HepG2 (cell line): ENCODE measurements at regions not wholly inside any gene's neighbourhood (a gene's known extent, or its start where the extent isn't known, plus 50 kb on each side); places are given as distances from the start of the nearest gene placed in this dataset.

Source experiments
- ATAD3A ChIP-seq: sonication (generic); formaldehyde crosslinking; IDR thresholded peaks from 2 replicates; pipeline ENCODE4 v1.4.0; 2020; ENCODE audit warnings: missing genetic modification reagents
- ATRX ChIP-seq: sonication (generic); formaldehyde crosslinking; IDR thresholded peaks from 2 replicates; pipeline ENCODE4 v1.4.0; 2020; ENCODE audit warnings: missing genetic modification reagents, borderline replicate concordance
- CCAR2 ChIP-seq: fragments of 200-400 bp; formaldehyde crosslinking; optimal IDR thresholded peaks from 2 replicates; pipeline ENCODE3; 2018; ENCODE audit warnings: low read depth, mild to moderate bottlenecking, low read length, moderate library complexity
- FOXC1 ChIP-seq: sonication (generic); formaldehyde crosslinking; IDR thresholded peaks from 2 replicates; pipeline ENCODE4 v1.8.0; 2022; ENCODE audit warnings: mild to moderate bottlenecking, missing genetic modification reagents, borderline replicate concordance
- FOXK1 ChIP-seq: sonication (generic); formaldehyde crosslinking; IDR thresholded peaks from 2 replicates; pipeline ENCODE4 v1.4.0; 2020; ENCODE audit warnings: low read depth, missing genetic modification reagents, borderline replicate concordance
- GFI1 ChIP-seq: sonication (generic); formaldehyde crosslinking; IDR thresholded peaks from 2 replicates; pipeline ENCODE4 v1.5.0; 2020; ENCODE audit warnings: missing genetic modification reagents, mild to moderate bottlenecking, borderline replicate concordance
- KDM6A ChIP-seq: IDR thresholded peaks from 2 replicates; pipeline ENCODE4 v1.6.1; 2016; ENCODE audit warnings: low read depth
- MED8 ChIP-seq: sonication (generic); formaldehyde crosslinking; IDR thresholded peaks from 2 replicates; pipeline ENCODE4 v1.8.1; 2023; ENCODE audit warnings: mild to moderate bottlenecking, missing genetic modification reagents; ENCODE audit not compliant: insufficient replicate concordance
- NFE2 ChIP-seq: sonication (generic); formaldehyde crosslinking; IDR thresholded peaks from 2 replicates; pipeline ENCODE4 v1.4.0; 2020; ENCODE audit warnings: missing genetic modification reagents
- NFKBIZ ChIP-seq: IDR thresholded peaks from 2 replicates; pipeline ENCODE4 v1.6.1; 2018; ENCODE audit warnings: missing genetic modification reagents, missing compliant biosample characterization
- RFX3 ChIP-seq: IDR thresholded peaks from 2 replicates; pipeline ENCODE4 v1.6.1; 2016; ENCODE audit warnings: missing biosample characterization, missing genetic modification reagents
- SALL1 ChIP-seq: sonication (generic); formaldehyde crosslinking; IDR thresholded peaks from 2 replicates; pipeline ENCODE4 v1.8.0; 2022; ENCODE audit warnings: mild to moderate bottlenecking, missing genetic modification reagents
- SNAPC2 ChIP-seq: sonication (generic); formaldehyde crosslinking; IDR thresholded peaks from 2 replicates; pipeline ENCODE4 v1.8.1; 2022; ENCODE audit warnings: mild to moderate bottlenecking, missing genetic modification reagents
- STAG1 ChIP-seq: sonication (generic); formaldehyde crosslinking; IDR thresholded peaks from 2 replicates; pipeline ENCODE4 v1.4.0; 2020; ENCODE audit warnings: missing genetic modification reagents
- ZNF205 ChIP-seq: IDR thresholded peaks from 2 replicates; pipeline ENCODE4 v1.6.1; 2018; ENCODE audit warnings: missing biosample characterization, missing genetic modification reagents
- ZNF260 ChIP-seq: sonication (generic); formaldehyde crosslinking; IDR thresholded peaks from 2 replicates; pipeline ENCODE4 v1.4.0; 2020; ENCODE audit warnings: missing genetic modification reagents, low read depth, mild to moderate bottlenecking, borderline replicate concordance
- ZNF496 ChIP-seq: sonication (generic); formaldehyde crosslinking; IDR thresholded peaks from 2 replicates; pipeline ENCODE4 v1.8.1; 2023; ENCODE audit warnings: mild to moderate bottlenecking, moderate library complexity, missing genetic modification reagents; ENCODE audit not compliant: insufficient replicate concordance
- ZNF674 ChIP-seq: sonication (generic); formaldehyde crosslinking; IDR thresholded peaks from 2 replicates; pipeline ENCODE4 v1.5.0; 2020; ENCODE audit warnings: low read depth, mild to moderate bottlenecking, missing genetic modification reagents
- ZNF737 ChIP-seq: sonication (generic); formaldehyde crosslinking; IDR thresholded peaks from 2 replicates; pipeline ENCODE4 v1.5.0; 2020; ENCODE audit warnings: missing genetic modification reagents, mild to moderate bottlenecking, borderline replicate concordance
- ZNF775 ChIP-seq: sonication (generic); formaldehyde crosslinking; IDR thresholded peaks from 2 replicates; pipeline ENCODE4 v1.4.0; 2020; ENCODE audit warnings: missing genetic modification reagents, mild to moderate bottlenecking, moderate library complexity, borderline replicate concordance
- ZSCAN29 ChIP-seq: sonication (generic); formaldehyde crosslinking; conservative IDR thresholded peaks from 2 replicates; pipeline ENCODE4 v1.4.0; 2020; ENCODE audit warnings: mild to moderate bottlenecking, missing genetic modification reagents
- TF ChIP-seq, protein P1 (sequence below): sonication (generic); formaldehyde crosslinking; IDR thresholded peaks from 2 replicates; pipeline ENCODE4 v1.8.0; 2022; ENCODE audit warnings: mild to moderate bottlenecking, missing genetic modification reagents, moderate library complexity
- TF ChIP-seq, protein P2 (sequence below): sonication (generic); formaldehyde crosslinking; IDR thresholded peaks from 2 replicates; pipeline ENCODE4 v1.4.0; 2020; ENCODE audit warnings: missing genetic modification reagents, borderline replicate concordance
- TF ChIP-seq, protein P3 (sequence below): sonication (generic); formaldehyde crosslinking; IDR thresholded peaks from 2 replicates; pipeline ENCODE4 v1.4.0; 2020; ENCODE audit warnings: missing genetic modification reagents
- TF ChIP-seq, protein P4 (sequence below): IDR thresholded peaks from 2 replicates; pipeline ENCODE4 v1.6.1; 2016; ENCODE audit warnings: low read depth, control low read depth

DNA sequence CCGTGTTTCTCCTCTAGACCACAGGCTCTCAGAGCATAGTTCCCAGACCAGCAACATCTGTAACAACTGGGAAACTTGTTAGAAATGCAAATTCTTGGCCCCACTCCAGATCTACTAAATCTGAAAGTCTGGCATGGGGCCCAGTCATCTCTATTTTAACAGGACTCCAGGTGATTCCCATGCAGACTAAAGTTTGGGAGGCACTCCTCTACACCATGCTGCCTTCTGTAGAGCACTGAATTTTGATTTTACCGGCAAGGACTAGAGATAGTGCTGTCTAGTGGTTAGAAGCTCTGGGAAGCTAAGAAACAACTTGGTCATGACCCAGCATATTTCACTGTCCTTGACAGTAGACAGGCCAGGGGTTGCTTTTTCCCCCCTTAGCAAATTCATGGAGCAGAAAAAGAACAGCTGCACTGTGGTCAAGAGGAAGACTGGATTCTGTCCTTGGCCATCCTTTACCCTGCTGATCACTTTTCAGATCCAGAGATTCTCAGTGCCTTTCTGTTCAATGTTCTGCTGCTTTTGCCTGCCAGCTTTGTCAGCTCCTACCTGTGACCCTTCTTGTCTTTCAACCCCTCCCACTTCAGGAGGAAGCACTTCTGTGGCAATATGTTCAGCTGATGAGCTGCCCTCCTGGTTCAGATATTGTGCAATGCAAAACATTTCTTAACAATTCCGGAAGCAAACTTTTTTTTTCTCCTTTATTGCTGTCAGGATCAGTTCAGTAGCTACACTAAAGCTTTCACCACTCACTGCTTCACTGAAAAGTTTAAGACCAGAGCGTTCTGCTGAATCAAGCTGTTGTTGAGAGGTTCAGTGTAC is 133.8 kb upstream of the NUDT4 start (continued):
- TF ChIP-seq, protein P1, sequence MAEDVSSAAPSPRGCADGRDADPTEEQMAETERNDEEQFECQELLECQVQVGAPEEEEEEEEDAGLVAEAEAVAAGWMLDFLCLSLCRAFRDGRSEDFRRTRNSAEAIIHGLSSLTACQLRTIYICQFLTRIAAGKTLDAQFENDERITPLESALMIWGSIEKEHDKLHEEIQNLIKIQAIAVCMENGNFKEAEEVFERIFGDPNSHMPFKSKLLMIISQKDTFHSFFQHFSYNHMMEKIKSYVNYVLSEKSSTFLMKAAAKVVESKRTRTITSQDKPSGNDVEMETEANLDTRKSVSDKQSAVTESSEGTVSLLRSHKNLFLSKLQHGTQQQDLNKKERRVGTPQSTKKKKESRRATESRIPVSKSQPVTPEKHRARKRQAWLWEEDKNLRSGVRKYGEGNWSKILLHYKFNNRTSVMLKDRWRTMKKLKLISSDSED (CRISPR knock-in tag) = no peak
- no peak for TF ChIP-seq ZNF260 (CRISPR knock-in tag)
- TF ChIP-seq, protein P2, sequence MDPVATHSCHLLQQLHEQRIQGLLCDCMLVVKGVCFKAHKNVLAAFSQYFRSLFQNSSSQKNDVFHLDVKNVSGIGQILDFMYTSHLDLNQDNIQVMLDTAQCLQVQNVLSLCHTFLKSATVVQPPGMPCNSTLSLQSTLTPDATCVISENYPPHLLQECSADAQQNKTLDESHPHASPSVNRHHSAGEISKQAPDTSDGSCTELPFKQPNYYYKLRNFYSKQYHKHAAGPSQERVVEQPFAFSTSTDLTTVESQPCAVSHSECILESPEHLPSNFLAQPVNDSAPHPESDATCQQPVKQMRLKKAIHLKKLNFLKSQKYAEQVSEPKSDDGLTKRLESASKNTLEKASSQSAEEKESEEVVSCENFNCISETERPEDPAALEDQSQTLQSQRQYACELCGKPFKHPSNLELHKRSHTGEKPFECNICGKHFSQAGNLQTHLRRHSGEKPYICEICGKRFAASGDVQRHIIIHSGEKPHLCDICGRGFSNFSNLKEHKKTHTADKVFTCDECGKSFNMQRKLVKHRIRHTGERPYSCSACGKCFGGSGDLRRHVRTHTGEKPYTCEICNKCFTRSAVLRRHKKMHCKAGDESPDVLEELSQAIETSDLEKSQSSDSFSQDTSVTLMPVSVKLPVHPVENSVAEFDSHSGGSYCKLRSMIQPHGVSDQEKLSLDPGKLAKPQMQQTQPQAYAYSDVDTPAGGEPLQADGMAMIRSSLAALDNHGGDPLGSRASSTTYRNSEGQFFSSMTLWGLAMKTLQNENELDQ = no peak
- TF ChIP-seq ZNF674 = no peak
- peak; percentile 62; the same call in 1 of the 2 replicates for TF ChIP-seq FOXK1 (CRISPR knock-in tag)
- no peak for TF ChIP-seq ZNF496 (CRISPR knock-in tag)
- no peak for TF ChIP-seq STAG1 (CRISPR knock-in tag)
- TF ChIP-seq RFX3 (CRISPR knock-in tag) = no peak
- peak; percentile 89 for TF ChIP-seq SALL1 (CRISPR knock-in tag)
- no peak for TF ChIP-seq ZSCAN29
- peak; percentile 68; the same call in 1 of the 2 replicates for TF ChIP-seq ZNF205 (CRISPR knock-in tag)
- no peak for TF ChIP-seq ATAD3A (CRISPR knock-in tag)
- TF ChIP-seq, protein P3, sequence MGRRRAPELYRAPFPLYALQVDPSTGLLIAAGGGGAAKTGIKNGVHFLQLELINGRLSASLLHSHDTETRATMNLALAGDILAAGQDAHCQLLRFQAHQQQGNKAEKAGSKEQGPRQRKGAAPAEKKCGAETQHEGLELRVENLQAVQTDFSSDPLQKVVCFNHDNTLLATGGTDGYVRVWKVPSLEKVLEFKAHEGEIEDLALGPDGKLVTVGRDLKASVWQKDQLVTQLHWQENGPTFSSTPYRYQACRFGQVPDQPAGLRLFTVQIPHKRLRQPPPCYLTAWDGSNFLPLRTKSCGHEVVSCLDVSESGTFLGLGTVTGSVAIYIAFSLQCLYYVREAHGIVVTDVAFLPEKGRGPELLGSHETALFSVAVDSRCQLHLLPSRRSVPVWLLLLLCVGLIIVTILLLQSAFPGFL (CRISPR knock-in tag) = no peak
- TF ChIP-seq NFKBIZ (CRISPR knock-in tag) = peak; percentile 79; the same call in 1 of the 2 replicates
- TF ChIP-seq FOXC1 (CRISPR knock-in tag) = no peak
- TF ChIP-seq ZNF775 = no peak
- no peak for TF ChIP-seq ATRX (CRISPR knock-in tag)
- TF ChIP-seq KDM6A (CRISPR knock-in tag) = no peak
- no peak; the same call in 1 of the 2 replicates for TF ChIP-seq NFE2 (CRISPR knock-in tag)
- 0 out of 2 replicates have a peak, but pooled peaks have one; percentile 44 for TF ChIP-seq GFI1
- TF ChIP-seq, protein P4, sequence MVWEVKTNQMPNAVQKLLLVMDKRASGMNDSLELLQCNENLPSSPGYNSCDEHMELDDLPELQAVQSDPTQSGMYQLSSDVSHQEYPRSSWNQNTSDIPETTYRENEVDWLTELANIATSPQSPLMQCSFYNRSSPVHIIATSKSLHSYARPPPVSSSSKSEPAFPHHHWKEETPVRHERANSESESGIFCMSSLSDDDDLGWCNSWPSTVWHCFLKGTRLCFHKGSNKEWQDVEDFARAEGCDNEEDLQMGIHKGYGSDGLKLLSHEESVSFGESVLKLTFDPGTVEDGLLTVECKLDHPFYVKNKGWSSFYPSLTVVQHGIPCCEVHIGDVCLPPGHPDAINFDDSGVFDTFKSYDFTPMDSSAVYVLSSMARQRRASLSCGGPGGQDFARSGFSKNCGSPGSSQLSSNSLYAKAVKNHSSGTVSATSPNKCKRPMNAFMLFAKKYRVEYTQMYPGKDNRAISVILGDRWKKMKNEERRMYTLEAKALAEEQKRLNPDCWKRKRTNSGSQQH (CRISPR knock-in tag) = no peak
- TF ChIP-seq SNAPC2 = no peak
- peak; percentile 64 for TF ChIP-seq CCAR2
- no peak for TF ChIP-seq ZNF737 (CRISPR knock-in tag)
- TF ChIP-seq MED8 = peak; percentile 66
